NT2/D1 (cell line): ENCODE measurements at regions not wholly inside any gene's neighbourhood (a gene's known extent, or its start where the extent isn't known, plus 50 kb on each side); places are given as distances from the start of the nearest gene placed in this dataset.

Source experiments
- SUZ12 ChIP-seq: IDR thresholded peaks from 2 replicates; pipeline ENCODE4 v1.6.1; 2011; ENCODE audit not compliant: insufficient read length, insufficient read depth; ENCODE audit errors: extremely low read depth
- YY1 ChIP-seq: IDR thresholded peaks from 2 replicates; pipeline ENCODE4 v1.6.1; 2011; ENCODE audit not compliant: insufficient read length, insufficient read depth
- ZNF274 ChIP-seq: IDR thresholded peaks from 2 replicates; pipeline ENCODE4 v1.6.1; 2011; ENCODE audit warnings: mild to moderate bottlenecking, low read depth, low read length

DNA sequence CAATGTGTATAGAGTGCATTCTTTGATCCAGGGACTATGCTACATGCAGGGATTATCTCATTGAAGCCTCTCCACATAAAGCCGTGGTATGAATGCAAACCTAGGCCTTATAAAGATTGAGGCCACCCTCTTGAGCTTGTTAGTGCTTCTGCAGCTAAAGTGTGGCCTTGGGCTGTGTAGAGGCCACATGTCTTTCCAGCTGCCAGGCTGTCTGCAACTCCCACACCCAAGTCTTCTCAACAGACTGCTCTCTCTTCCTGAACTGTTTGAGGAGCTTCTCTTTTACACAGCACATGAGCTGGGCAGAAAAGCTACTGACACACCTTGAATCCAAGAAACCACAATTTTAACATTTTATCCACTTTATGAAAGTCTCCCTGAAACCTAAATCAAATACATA, 119.2 kb upstream of the MEX3C start:
- TF ChIP-seq ZNF274 = no peak
- no peak for TF ChIP-seq SUZ12
- no peak for TF ChIP-seq YY1
